Lower leg skin (tissue), 3 donors: ENCODE measurements at regions not wholly inside any gene's neighbourhood (a gene's known extent, or its start where the extent isn't known, plus 50 kb on each side); places are given as distances from the start of the nearest gene placed in this dataset.

Experiments used
- CTCF ChIP-seq, 3 donors: fragments of 450-650 bp; IDR thresholded peaks; one replicate each; pipeline ENCODE4 v1.5.1; 2016; ENCODE audit warnings: antibody characterized with exemption in 3 of 3, mild to moderate bottlenecking in 3 of 3, moderate library complexity in 2 of 3
- POLR2A ChIP-seq, 2 donors: fragments of 450-650 bp; IDR thresholded peaks; one replicate each; pipeline ENCODE4 v1.6.1; 2016 to 2017; ENCODE audit warnings: antibody characterized with exemption in 2 of 2, mild to moderate bottlenecking in 1 of 2, moderate library complexity in 1 of 2

GRCh38 chr20:54984104-54984448 is 508.7 kb downstream of the DOK5 start:
- TF ChIP-seq CTCF (IDR thresholded peaks at IDR 0.05) (no peak), POLR2A (IDR thresholded peaks at IDR 0.05) (no peak)
